ENCODE measurements at regions not wholly inside any gene's neighbourhood (a gene's known extent, or its start where the extent isn't known, plus 50 kb on each side); places are given as distances from the start of the nearest gene placed in this dataset.
A peak's percentile ranks its signal among the peaks of the same experiment; 100 is the strongest.

- Mint-ChIP-seq H3K27me3 (ENCODE audit: low read depth in 3 of 3) (peaks cover 0 to 2% (median 0%) of the 10 kb centered on the region in 3 donors), H3K9me3 (peaks cover 0 to 2% (median 0%) of the 10 kb centered on the region in 7 donors), H3K4me3 (no peak overlapping the region), H3K4me1 (peaks cover 8% of the 10 kb centered on the region), H3K27ac (no peak overlapping the region), H3K36me3 (no peaks in the 10 kb centered on the region)
- intact Hi-C loops (cut with micrococcal nuclease): no loop called here
- H3K4me2 ChIP-seq (replicated peaks; ENCODE audit: extremely low read depth, low read length, poor library complexity, severe bottlenecking): no peak overlapping the region
- H3K4me1 ChIP-seq (ENCODE audit: control insufficient read depth in 1 of 2, insufficient read depth in 2 of 2, low read length in 2 of 2): no peaks in the 10 kb centered on the region
- no peaks in the 10 kb centered on the region for H3K9me3 ChIP-seq (replicated peaks in 1 of 2; ENCODE audit: control insufficient read depth in 1 of 2, insufficient read depth in 1 of 2, low read length in 2 of 2)
- no peaks in the 10 kb centered on the region for H4K20me1 ChIP-seq (ENCODE audit: insufficient read depth, low read length)
- no peak for DNase-seq
- no peak overlapping the region for H3K4me3 ChIP-seq (replicated peaks in 1 of 3; ENCODE audit: low read depth in 2 of 3, low read length in 3 of 3)
- no peaks in the 10 kb centered on the region for H3K27me3 ChIP-seq (ENCODE audit: control insufficient read depth in 2 of 2, insufficient read depth in 2 of 2, low read length in 2 of 2)
- H3K9ac ChIP-seq (ENCODE audit: insufficient read depth, low read length, poor library complexity, severe bottlenecking): no peak overlapping the region
- H3K79me2 ChIP-seq (ENCODE audit: insufficient read depth, low read length): no peaks in the 10 kb centered on the region
- H3K36me3 ChIP-seq (replicated peaks in 1 of 2; ENCODE audit: control insufficient read depth in 1 of 2, insufficient read depth in 2 of 2, low read length in 2 of 2): no peaks in the 10 kb centered on the region
- TF ChIP-seq, protein P1, sequence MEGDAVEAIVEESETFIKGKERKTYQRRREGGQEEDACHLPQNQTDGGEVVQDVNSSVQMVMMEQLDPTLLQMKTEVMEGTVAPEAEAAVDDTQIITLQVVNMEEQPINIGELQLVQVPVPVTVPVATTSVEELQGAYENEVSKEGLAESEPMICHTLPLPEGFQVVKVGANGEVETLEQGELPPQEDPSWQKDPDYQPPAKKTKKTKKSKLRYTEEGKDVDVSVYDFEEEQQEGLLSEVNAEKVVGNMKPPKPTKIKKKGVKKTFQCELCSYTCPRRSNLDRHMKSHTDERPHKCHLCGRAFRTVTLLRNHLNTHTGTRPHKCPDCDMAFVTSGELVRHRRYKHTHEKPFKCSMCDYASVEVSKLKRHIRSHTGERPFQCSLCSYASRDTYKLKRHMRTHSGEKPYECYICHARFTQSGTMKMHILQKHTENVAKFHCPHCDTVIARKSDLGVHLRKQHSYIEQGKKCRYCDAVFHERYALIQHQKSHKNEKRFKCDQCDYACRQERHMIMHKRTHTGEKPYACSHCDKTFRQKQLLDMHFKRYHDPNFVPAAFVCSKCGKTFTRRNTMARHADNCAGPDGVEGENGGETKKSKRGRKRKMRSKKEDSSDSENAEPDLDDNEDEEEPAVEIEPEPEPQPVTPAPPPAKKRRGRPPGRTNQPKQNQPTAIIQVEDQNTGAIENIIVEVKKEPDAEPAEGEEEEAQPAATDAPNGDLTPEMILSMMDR (IDR thresholded peaks at IDR 0.05): no peak
- no peak overlapping the region for H3K27ac ChIP-seq (ENCODE audit: low read depth in 1 of 2, low read length in 2 of 2)
- H2AFZ ChIP-seq (ENCODE audit: insufficient read depth, low read depth, low read length, poor library complexity, severe bottlenecking): peak overlapping the region; percentile 10
- 2% methylated on average over 6 of the region's 8 CpGs for WGBS (ENCODE audit: insufficient coverage)
Observed at GRCh38 chr14:85308531-85309300, 221.2 kb upstream of the FLRT2 start.

DNA sequence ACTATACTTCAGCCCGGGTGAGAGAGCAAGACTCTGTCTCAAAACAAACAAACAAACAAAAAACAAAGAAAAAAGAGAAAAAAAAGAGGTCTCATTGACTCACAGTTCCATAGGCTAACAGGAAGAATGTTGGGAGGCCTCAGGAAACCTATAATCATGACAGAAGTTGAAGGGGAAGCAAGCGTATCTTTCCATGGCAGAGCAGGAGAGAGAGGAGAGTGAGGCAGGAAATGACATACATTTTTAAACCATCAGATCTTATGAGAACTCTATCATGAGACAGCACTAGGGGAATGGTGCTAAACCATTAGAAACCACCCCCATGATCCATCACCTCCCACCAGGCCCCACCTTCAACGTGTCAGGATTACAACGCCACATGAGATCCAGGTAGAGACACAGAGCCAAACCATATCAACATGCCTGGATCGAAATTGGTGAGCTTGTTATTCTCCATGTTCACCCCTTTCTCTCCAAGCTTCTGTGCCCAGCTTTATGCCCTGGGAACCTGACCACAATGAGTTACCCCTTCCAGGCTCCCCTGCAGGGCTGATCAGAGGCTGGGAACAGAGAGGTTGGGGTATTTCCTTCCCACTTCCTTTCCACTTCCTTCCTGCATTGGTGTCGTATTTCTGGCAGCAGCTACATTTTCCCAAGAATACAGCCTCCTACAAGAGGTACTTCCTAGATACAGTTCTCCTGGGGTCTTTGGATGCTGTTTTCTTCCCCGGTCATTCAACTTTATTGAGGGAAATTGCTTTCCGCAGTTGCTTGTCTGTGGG is 219.3 kb upstream of the FLRT2 start:
- WGBS (ENCODE audit: insufficient coverage): 100% methylated on average over 3 of the region's 8 CpGs
- Histone ChIP-seq H3K4me1 (ENCODE audit: control insufficient read depth in 1 of 2, insufficient read depth in 2 of 2, low read length in 2 of 2) (peaks cover 0 to 3% of the 10 kb centered on the region in 2 donors), H3K36me3 (replicated peaks in 1 of 2; ENCODE audit: control insufficient read depth in 1 of 2, insufficient read depth in 2 of 2, low read length in 2 of 2) (no peaks in the 10 kb centered on the region), H2AFZ (ENCODE audit: insufficient read depth, low read depth, low read length, poor library complexity, severe bottlenecking) (no peak overlapping the region), H3K79me2 (ENCODE audit: insufficient read depth, low read length) (no peaks in the 10 kb centered on the region), H3K4me2 (replicated peaks; ENCODE audit: extremely low read depth, low read length, poor library complexity, severe bottlenecking) (no peak overlapping the region), H3K9me3 (replicated peaks in 1 of 2; ENCODE audit: control insufficient read depth in 1 of 2, insufficient read depth in 1 of 2, low read length in 2 of 2) (no peaks in the 10 kb centered on the region), H3K9ac (ENCODE audit: insufficient read depth, low read length, poor library complexity, severe bottlenecking) (no peak overlapping the region), H4K20me1 (ENCODE audit: insufficient read depth, low read length) (no peaks in the 10 kb centered on the region), H3K4me3 (replicated peaks in 1 of 3; ENCODE audit: low read depth in 2 of 3, low read length in 3 of 3) (no peak overlapping the region), H3K27ac (ENCODE audit: low read depth in 1 of 2, low read length in 2 of 2) (no peak overlapping the region), H3K27me3 (ENCODE audit: control insufficient read depth in 2 of 2, insufficient read depth in 2 of 2, low read length in 2 of 2) (no peaks in the 10 kb centered on the region)
- Mint-ChIP-seq H3K27ac (no peak overlapping the region), H3K36me3 (no peaks in the 10 kb centered on the region), H3K9me3 (peaks cover 0 to 1% (median 0%) of the 10 kb centered on the region in 7 donors), H3K4me1 (peaks cover 11% of the 10 kb centered on the region), H3K27me3 (ENCODE audit: low read depth in 3 of 3) (peaks cover 0 to 2% (median 0%) of the 10 kb centered on the region in 3 donors), H3K4me3 (no peak overlapping the region)
- intact Hi-C loops (cut with micrococcal nuclease): no loop called here
- TF ChIP-seq, protein P1 (IDR thresholded peaks at IDR 0.05): no peak
- no peak for DNase-seq

All from CD14-positive monocyte (primary cell).